Activated naive CD4-positive, alpha-beta T cell treated with anti-CD3 and anti-CD28 coated beads, Interleukin-2, amount 50 U/mL, for 72 hours (primary cell): ENCODE measurements at regions not wholly inside any gene's neighbourhood (a gene's known extent, or its start where the extent isn't known, plus 50 kb on each side); places are given as distances from the start of the nearest gene placed in this dataset.

ENCODE experiments used
- ATAC-seq, 2 donors: fragments of 150-1000 bp; cut with Tn5 transposase; 2 replicates each; pipeline ENCODE4 v1.10.0; 2021; ENCODE audit warnings: mild to moderate bottlenecking in 2 of 2, moderate library complexity in 2 of 2
- DNase-seq, 2 donors: peaks; one replicate each; pipeline ENCODE4 v3.0.0; 2021 to 2022; ENCODE audit warnings: low spot score in 2 of 2
- H3K27ac Mint-ChIP-seq, 2 donors: one replicate each; pipeline ENCODE4 v1.8.0; 2022; ENCODE audit warnings: mild to moderate bottlenecking in 2 of 2, mixed read lengths in 2 of 2
- H3K36me3 Mint-ChIP-seq, 2 donors: one replicate each; pipeline ENCODE4 v1.8.0; 2022; ENCODE audit warnings: mixed read lengths in 2 of 2
- H3K9me3 Mint-ChIP-seq, 2 donors: one replicate each; pipeline ENCODE4 v1.8.0; 2022; ENCODE audit warnings: mixed read lengths in 2 of 2

DNA sequence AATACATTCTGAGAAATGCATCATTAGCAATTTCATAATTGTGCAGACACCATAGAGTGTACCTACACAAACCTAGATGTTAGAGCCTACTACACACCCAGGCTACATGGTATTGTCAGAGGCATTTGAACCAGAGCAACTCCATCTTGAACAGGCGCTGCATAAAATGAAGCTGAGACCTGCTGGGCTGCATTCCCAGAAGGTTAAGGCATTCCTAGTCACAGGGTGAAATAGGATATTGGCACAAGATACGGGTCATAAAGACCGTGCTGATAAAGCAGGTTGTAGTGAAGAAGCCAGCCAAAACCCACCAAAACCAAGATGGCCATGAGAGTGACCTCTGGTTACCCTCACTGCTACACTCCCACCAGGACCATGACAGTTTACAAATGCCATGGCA is 116.4 kb downstream of the LARP7 start:
- H3K27ac Mint-ChIP-seq, result no peak overlapping the region
- no peak for ATAC-seq
- no peak for DNase-seq
- H3K9me3 Mint-ChIP-seq, result no peaks in the 10 kb centered on the region
- no peaks in the 10 kb centered on the region for H3K36me3 Mint-ChIP-seq

DNA sequence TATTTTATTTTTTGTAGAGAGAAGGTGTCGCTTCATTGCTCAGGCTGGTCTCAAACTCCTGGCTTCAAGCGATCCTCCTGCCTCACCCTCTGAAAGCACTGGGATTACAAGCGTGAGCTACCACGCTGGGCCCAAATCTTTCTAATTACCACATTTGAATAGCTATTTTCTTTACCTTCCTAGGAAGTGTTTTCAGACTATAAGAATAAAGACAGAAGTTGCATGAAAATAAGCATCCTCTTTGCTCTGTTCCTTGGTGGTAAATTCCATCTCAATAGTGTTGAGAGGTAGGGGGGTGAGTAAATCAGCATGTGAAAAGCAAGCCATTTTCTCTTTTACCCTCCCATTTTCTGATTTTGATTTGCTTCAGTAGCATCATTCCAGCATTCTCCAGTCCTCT is 122.4 kb downstream of the LARP7 start:
- Mint-ChIP-seq H3K36me3 (no peaks in the 10 kb centered on the region), H3K9me3 (no peaks in the 10 kb centered on the region), H3K27ac (no peak overlapping the region)
- no peak for DNase-seq
- ATAC-seq, result no peak

- no peaks in the 10 kb centered on the region for H3K36me3 Mint-ChIP-seq
- no peak overlapping the region for H3K27ac Mint-ChIP-seq
- H3K9me3 Mint-ChIP-seq, result no peaks in the 10 kb centered on the region
- DNase-seq, result no peak
- peak; percentile 39 to 63 for ATAC-seq
These were observed 128.5 kb downstream of the LARP7 start for GRCh38 chr4:112765317-112765974.

- no peak for DNase-seq
- Mint-ChIP-seq H3K27ac (no peak overlapping the region), H3K36me3 (no peaks in the 10 kb centered on the region), H3K9me3 (no peaks in the 10 kb centered on the region)
- no peak for ATAC-seq
These were observed 129.5 kb downstream of the LARP7 start for GRCh38 chr4:112766422-112766821.

- no peak overlapping the region for H3K27ac Mint-ChIP-seq
- ATAC-seq (no peak), DNase-seq (no peak)
- no peaks in the 10 kb centered on the region for H3K9me3 Mint-ChIP-seq
- no peaks in the 10 kb centered on the region for H3K36me3 Mint-ChIP-seq
These were observed 130.4 kb downstream of the LARP7 start for GRCh38 chr4:112767386-112767785.

DNA sequence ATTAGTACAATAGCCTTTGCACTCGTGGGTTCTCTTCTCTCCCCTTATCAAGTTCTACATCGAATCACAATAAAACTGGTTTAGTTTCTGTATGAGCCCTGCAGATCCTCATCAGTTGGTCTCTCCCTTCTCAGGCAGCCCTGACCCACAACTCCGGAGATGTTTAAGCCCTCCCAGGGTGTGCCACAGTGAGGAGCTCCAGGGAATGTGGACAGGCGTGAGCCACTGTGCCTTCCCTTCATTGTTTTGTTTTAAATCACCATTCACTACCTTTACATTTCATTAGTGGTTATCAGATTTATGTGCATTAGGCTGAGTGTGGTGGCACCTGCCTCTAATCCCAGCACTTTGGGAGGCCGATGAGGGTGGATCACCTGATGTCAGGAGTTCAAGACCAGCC is 133.2 kb downstream of the LARP7 start:
- Mint-ChIP-seq H3K27ac (no peak overlapping the region), H3K36me3 (no peaks in the 10 kb centered on the region), H3K9me3 (no peaks in the 10 kb centered on the region)
- DNase-seq (no peak), ATAC-seq (no peak)

GRCh38 chr4:112775801-112776200 is 138.9 kb downstream of the LARP7 start:
- no peaks in the 10 kb centered on the region for H3K36me3 Mint-ChIP-seq
- DNase-seq (no peak), ATAC-seq (no peak)
- no peak overlapping the region for H3K27ac Mint-ChIP-seq
- no peaks in the 10 kb centered on the region for H3K9me3 Mint-ChIP-seq

DNA sequence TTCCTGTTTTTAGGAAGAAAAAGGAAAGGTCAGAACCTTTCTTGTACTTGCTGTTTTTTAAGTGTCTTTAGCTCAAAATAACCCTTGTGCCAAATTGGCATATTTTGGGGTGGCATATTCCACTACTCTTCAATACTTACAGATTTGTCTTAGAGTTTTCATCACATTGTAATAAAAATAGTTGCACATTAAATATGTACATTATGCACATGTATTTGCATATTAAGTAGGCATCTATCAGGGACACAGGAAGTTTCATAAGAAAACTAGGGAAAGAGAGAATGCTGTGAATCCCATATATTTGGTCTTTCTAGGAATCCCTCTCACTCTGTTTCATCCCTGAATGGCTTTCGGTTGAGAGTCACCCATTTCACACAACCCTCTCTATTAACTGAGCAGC is 139.6 kb downstream of the LARP7 start:
- Mint-ChIP-seq H3K36me3 (no peaks in the 10 kb centered on the region), H3K9me3 (no peaks in the 10 kb centered on the region), H3K27ac (no peak overlapping the region)
- DNase-seq (no peak), ATAC-seq (no peak)

DNA sequence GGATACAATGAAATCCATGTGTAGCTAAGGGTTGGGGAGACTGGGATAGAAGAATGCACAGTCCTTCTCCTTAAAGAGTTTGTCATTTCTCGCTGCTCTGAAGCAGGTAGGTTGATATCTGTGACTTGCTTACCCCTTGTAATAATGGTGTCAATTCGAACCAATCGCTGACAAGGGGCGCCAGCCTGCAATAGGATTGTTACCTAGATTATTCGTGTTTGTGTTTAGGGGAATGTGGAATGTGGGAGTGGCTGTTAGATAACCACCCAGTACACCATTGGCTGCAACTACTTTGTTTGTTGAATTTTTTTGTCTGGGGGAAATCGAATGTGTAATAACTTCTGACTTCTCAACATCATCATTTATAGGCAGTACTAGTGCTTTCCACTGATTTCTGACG is 141.6 kb downstream of the LARP7 start:
- H3K9me3 Mint-ChIP-seq, result no peaks in the 10 kb centered on the region

DNA sequence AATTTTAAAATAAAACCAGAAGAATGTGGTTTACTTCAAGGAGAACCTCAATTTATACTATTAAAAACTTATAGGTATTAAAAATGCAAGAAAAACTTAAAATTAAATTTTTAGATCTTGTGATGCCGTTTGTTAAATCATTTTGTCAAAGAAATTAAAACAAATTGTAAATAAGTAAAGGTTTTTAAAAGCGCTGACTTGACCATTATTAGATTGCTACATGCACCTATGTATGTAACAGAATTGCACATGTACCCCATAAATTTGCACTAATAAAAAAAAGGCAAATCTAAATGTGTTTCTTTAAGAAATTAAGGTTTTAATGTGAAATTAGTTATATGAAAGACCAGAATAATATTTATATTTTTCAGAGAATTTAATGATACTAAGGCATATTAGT is 156.1 kb downstream of the LARP7 start:
- ATAC-seq, result no peak
- DNase-seq, result no peak
- Mint-ChIP-seq H3K9me3 (no peaks in the 10 kb centered on the region), H3K27ac (no peak overlapping the region), H3K36me3 (no peaks in the 10 kb centered on the region)

More for the DNA sequence above, 141.6 kb downstream of the LARP7 start:
- no peaks in the 10 kb centered on the region for H3K36me3 Mint-ChIP-seq
- no peak overlapping the region for H3K27ac Mint-ChIP-seq
- no peak for DNase-seq
- no peak for ATAC-seq

GRCh38 chr4:112800001-112800400 is 163.1 kb downstream of the LARP7 start:
- no peaks in the 10 kb centered on the region for H3K36me3 Mint-ChIP-seq
- no peak overlapping the region for H3K27ac Mint-ChIP-seq
- DNase-seq (no peak), ATAC-seq (no peak)
- no peaks in the 10 kb centered on the region for H3K9me3 Mint-ChIP-seq

- ATAC-seq, result no peak
- no peak overlapping the region for H3K27ac Mint-ChIP-seq
- no peaks in the 10 kb centered on the region for H3K36me3 Mint-ChIP-seq
- H3K9me3 Mint-ChIP-seq, result no peaks in the 10 kb centered on the region
- no peak for DNase-seq
These were observed 164.4 kb downstream of the LARP7 start for GRCh38 chr4:112801341-112801740.

GRCh38 chr4:112802780-112803179 is 165.8 kb downstream of the LARP7 start:
- Mint-ChIP-seq H3K36me3 (no peaks in the 10 kb centered on the region), H3K27ac (no peak overlapping the region), H3K9me3 (no peaks in the 10 kb centered on the region)
- no peak for ATAC-seq
- DNase-seq, result no peak

GRCh38 chr4:112807083-112807482 is 170.1 kb downstream of the LARP7 start:
- H3K9me3 Mint-ChIP-seq, result no peaks in the 10 kb centered on the region
- DNase-seq, result no peak
- H3K27ac Mint-ChIP-seq, result no peak overlapping the region
- H3K36me3 Mint-ChIP-seq, result no peaks in the 10 kb centered on the region
- ATAC-seq, result no peak

DNA sequence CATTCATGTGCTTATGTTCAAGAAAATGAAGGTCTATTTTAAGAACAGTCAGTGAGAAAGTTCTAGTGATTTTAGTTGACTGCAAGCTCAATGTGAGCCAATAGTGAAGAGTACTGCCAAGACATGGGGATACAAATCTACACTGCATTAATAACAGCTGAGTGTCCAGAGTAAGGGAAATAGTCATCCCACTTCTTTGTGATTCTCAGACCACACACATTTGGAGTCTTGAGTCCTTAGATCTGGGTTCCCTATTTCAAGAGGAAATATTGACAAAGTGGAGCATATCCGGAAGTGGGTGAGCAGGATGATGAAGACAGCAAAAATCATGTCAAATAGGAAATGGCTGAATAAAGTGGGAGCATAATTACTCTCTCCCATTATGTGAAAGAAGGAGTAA is 171.1 kb downstream of the LARP7 start:
- Mint-ChIP-seq H3K27ac (no peak overlapping the region), H3K9me3 (no peaks in the 10 kb centered on the region), H3K36me3 (no peaks in the 10 kb centered on the region)
- no peak for ATAC-seq
- DNase-seq, result no peak

- DNase-seq (no peak), ATAC-seq (peak; percentile 38 to 59)
- Mint-ChIP-seq H3K36me3 (no peaks in the 10 kb centered on the region), H3K27ac (no peak overlapping the region), H3K9me3 (peaks cover 0 to 4% of the 10 kb centered on the region in 2 donors)
These were observed 176.8 kb downstream of the LARP7 start for GRCh38 chr4:112813790-112814189.

GRCh38 chr4:112817933-112818593 is 181.1 kb downstream of the LARP7 start:
- Mint-ChIP-seq H3K27ac (peak overlapping the region; percentile 75 to 86), H3K36me3 (no peaks in the 10 kb centered on the region), H3K9me3 (peaks cover 3 to 4% of the 10 kb centered on the region in 2 donors)
- peak; percentile 29 to 64 for DNase-seq
- peak; percentile 92 to 97 for ATAC-seq

DNA sequence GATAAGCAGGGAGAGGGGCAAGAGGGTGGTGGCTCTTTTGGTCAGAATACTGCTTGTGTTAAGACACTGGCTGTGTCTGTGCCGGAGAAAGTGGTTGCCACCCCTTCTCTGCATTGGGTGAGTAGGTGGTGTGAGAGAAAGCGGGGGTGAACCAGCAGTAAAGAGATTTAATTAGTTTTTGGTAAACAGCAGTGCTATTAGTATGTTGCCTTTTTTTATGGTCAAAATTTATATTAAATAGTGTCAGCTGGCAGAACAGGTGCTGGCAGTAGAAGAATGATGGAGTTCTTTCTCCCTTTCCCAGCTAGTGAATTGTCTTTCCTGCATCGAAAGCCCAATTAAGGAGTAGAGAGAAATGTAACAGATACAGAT is 181.6 kb downstream of the LARP7 start:
- Mint-ChIP-seq H3K36me3 (no peaks in the 10 kb centered on the region), H3K27ac (peak overlapping the region; percentile 75 to 86), H3K9me3 (peaks cover 3 to 4% of the 10 kb centered on the region in 2 donors)
- ATAC-seq (no peak), DNase-seq (no peak)
